HG03097 (cell line): ENCODE measurements at regions not wholly inside any gene's neighbourhood (a gene's known extent, or its start where the extent isn't known, plus 50 kb on each side); places are given as distances from the start of the nearest gene placed in this dataset.

Experiments used
- ATAC-seq: cut with Tn5 transposase; IDR thresholded peaks from one replicate; pipeline ENCODE4 v1.9.1; 2021; ENCODE audit not compliant: unreplicated experiment, low FRiP score

GRCh38 chr11:11178671-11179638 is 174.1 kb downstream of the CSNK2A3 start:
- no peak for ATAC-seq

GRCh38 chr11:11177156-11177808 is 175.8 kb downstream of the CSNK2A3 start:
- no peak for ATAC-seq

GRCh38 chr11:11173316-11174025 is 179.6 kb downstream of the CSNK2A3 start:
- no peak for ATAC-seq

- no peak for ATAC-seq
Observed at GRCh38 chr11:11171854-11172253, 181.2 kb downstream of the CSNK2A3 start.

- ATAC-seq, result no peak
Observed at GRCh38 chr11:11171285-11171684, 181.8 kb downstream of the CSNK2A3 start.

- no peak for ATAC-seq
Observed at GRCh38 chr11:11170352-11171084, 182.5 kb downstream of the CSNK2A3 start.

- no peak for ATAC-seq
Observed at GRCh38 chr11:11169715-11170351, 183.2 kb downstream of the CSNK2A3 start.

- no peak for ATAC-seq
Observed at GRCh38 chr11:11167806-11168205, 185.2 kb downstream of the CSNK2A3 start.

- ATAC-seq, result no peak
Observed at GRCh38 chr11:11164334-11164690, 188.7 kb downstream of the CSNK2A3 start.

GRCh38 chr11:11163669-11164333 is 189.2 kb downstream of the CSNK2A3 start:
- ATAC-seq, result no peak

- ATAC-seq, result no peak
Observed at GRCh38 chr11:11163236-11163635, 189.8 kb downstream of the CSNK2A3 start.

GRCh38 chr11:11157185-11157584 is 195.9 kb downstream of the CSNK2A3 start:
- ATAC-seq, result no peak

GRCh38 chr11:11155962-11156815 is 196.9 kb downstream of the CSNK2A3 start:
- no peak for ATAC-seq

GRCh38 chr11:11152877-11153276 is 200.2 kb downstream of the CSNK2A3 start:
- no peak for ATAC-seq

GRCh38 chr11:11149671-11150459 is 203.2 kb downstream of the CSNK2A3 start:
- no peak for ATAC-seq

GRCh38 chr11:11148596-11148995 is 204.5 kb downstream of the CSNK2A3 start:
- no peak for ATAC-seq

- no peak for ATAC-seq
Observed at GRCh38 chr11:11148104-11148509, 204.9 kb downstream of the CSNK2A3 start.

GRCh38 chr11:11146830-11147229 is 206.2 kb downstream of the CSNK2A3 start:
- ATAC-seq, result no peak
